Loucy (cell line): ENCODE measurements at regions not wholly inside any gene's neighbourhood (a gene's known extent, or its start where the extent isn't known, plus 50 kb on each side); places are given as distances from the start of the nearest gene placed in this dataset.

Experiments used
- H2AFZ ChIP-seq: fragments of 200-600 bp; sonication (generic); 2 replicates; pipeline ENCODE4 v1.6.0; 2016; ENCODE audit warnings: antibody characterized with exemption, mild to moderate bottlenecking, low read length, moderate library complexity
- H3F3A ChIP-seq: fragments of 200-600 bp; 2 replicates; pipeline ENCODE4 v1.6.0; 2016; ENCODE audit warnings: antibody characterized with exemption, low read depth, mild to moderate bottlenecking
- H3K27me3 ChIP-seq: fragments of 200-600 bp; sonication (generic); 2 replicates; pipeline ENCODE4 v1.6.1; 2014; ENCODE audit warnings: low read length, mild to moderate bottlenecking; ENCODE audit not compliant: insufficient read depth, poor library complexity, severe bottlenecking
- H3K36me3 ChIP-seq: fragments of 200-600 bp; sonication (generic); 2 replicates; pipeline ENCODE4 v1.6.1; 2016; ENCODE audit warnings: low read length; ENCODE audit not compliant: insufficient read depth
- H3K4me1 ChIP-seq: fragments of 200-600 bp; sonication (generic); 2 replicates; pipeline ENCODE4 v1.5.1; 2014; ENCODE audit warnings: low read length, mild to moderate bottlenecking; ENCODE audit not compliant: insufficient read depth, poor library complexity, severe bottlenecking
- H3K4me2 ChIP-seq: fragments of 200-600 bp; sonication (generic); 2 replicates; pipeline ENCODE4 v1.6.0; 2014; ENCODE audit warnings: antibody characterized with exemption, low read length, low read depth, mild to moderate bottlenecking; ENCODE audit not compliant: poor library complexity, severe bottlenecking
- H3K4me3 ChIP-seq: fragments of 200-600 bp; sonication (generic); 2 replicates; pipeline ENCODE4 v1.5.1; 2014; ENCODE audit warnings: low read length, mild to moderate bottlenecking, mixed read lengths; ENCODE audit not compliant: poor library complexity, severe bottlenecking
- H3K79me2 ChIP-seq: fragments of 200-600 bp; sonication (generic); 2 replicates; pipeline ENCODE4 v1.6.1; 2014; ENCODE audit warnings: low read length; ENCODE audit not compliant: insufficient read depth
- H3K9ac ChIP-seq: fragments of 200-600 bp; sonication (generic); 2 replicates; pipeline ENCODE4 v1.6.0; 2014; ENCODE audit warnings: mild to moderate bottlenecking, low read depth, low read length, moderate library complexity; ENCODE audit not compliant: poor library complexity, severe bottlenecking
- H3K9me2 ChIP-seq: fragments of 200-600 bp; sonication (generic); replicated peaks from 2 replicates; pipeline ENCODE4 v1.6.1; 2016; ENCODE audit warnings: low read depth, low read length, mixed read lengths
- H3K9me3 ChIP-seq: fragments of 200-600 bp; sonication (generic); 2 replicates; pipeline ENCODE4 v1.6.1; 2014; ENCODE audit warnings: mild to moderate bottlenecking, antibody characterized with exemption, low read length, low read depth; ENCODE audit not compliant: insufficient read depth
- H4K20me1 ChIP-seq: fragments of 200-600 bp; sonication (generic); 2 replicates; pipeline ENCODE4 v1.6.0; 2014; ENCODE audit warnings: antibody characterized with exemption, low read length, mild to moderate bottlenecking; ENCODE audit not compliant: insufficient read depth, poor library complexity, severe bottlenecking
- CTCF ChIP-seq: fragments of 200-600 bp; sonication (generic); conservative IDR thresholded peaks from 2 replicates; pipeline ENCODE4 v1.5.1; 2014; ENCODE audit warnings: mild to moderate bottlenecking, antibody characterized with exemption, low read length
- EZH2phosphoT487 ChIP-seq: fragments of 200-600 bp; IDR thresholded peaks from 2 replicates; pipeline ENCODE4 v1.6.1; 2018; ENCODE audit warnings: antibody characterized with exemption, mild to moderate bottlenecking, moderate library complexity, borderline replicate concordance

- no peaks in the 10 kb centered on the region for H3K79me2 ChIP-seq
- H3K9me3 ChIP-seq: no peaks in the 10 kb centered on the region
- H3K9ac ChIP-seq: no peak overlapping the region
- H3K4me3 ChIP-seq: no peak overlapping the region
- H3K36me3 ChIP-seq: no peaks in the 10 kb centered on the region
- H3F3A ChIP-seq: no peaks in the 10 kb centered on the region
- no peaks in the 10 kb centered on the region for H3K4me1 ChIP-seq
- no peaks in the 10 kb centered on the region for H3K27me3 ChIP-seq
- TF ChIP-seq EZH2phosphoT487: no peak
- TF ChIP-seq CTCF: no peak
- no peak overlapping the region for H3K4me2 ChIP-seq
- H3K9me2 ChIP-seq: no peaks in the 10 kb centered on the region
- H4K20me1 ChIP-seq: no peaks in the 10 kb centered on the region
- H2AFZ ChIP-seq: no peak overlapping the region
These were observed 352.7 kb upstream of the PLD5 start for GRCh38 chr1:242877229-242877628.

- Histone ChIP-seq H3K9me3 (no peaks in the 10 kb centered on the region), H3K4me3 (no peak overlapping the region), H3K9ac (no peak overlapping the region), H4K20me1 (no peaks in the 10 kb centered on the region), H3K4me2 (no peak overlapping the region), H3K27me3 (no peaks in the 10 kb centered on the region), H3F3A (no peaks in the 10 kb centered on the region), H3K79me2 (no peaks in the 10 kb centered on the region), H3K36me3 (no peaks in the 10 kb centered on the region), H3K9me2 (no peaks in the 10 kb centered on the region), H3K4me1 (no peaks in the 10 kb centered on the region), H2AFZ (no peak overlapping the region)
- TF ChIP-seq EZH2phosphoT487 (no peak), CTCF (no peak)
These were observed 351.5 kb upstream of the PLD5 start for GRCh38 chr1:242876030-242876429.

GRCh38 chr1:242873661-242874060 lies 349.2 kb upstream of the PLD5 start:
- Histone ChIP-seq H3K79me2 (no peaks in the 10 kb centered on the region), H4K20me1 (no peaks in the 10 kb centered on the region), H3K9ac (no peak overlapping the region), H3K27me3 (no peaks in the 10 kb centered on the region), H3K4me3 (no peak overlapping the region), H2AFZ (no peak overlapping the region), H3K4me1 (no peaks in the 10 kb centered on the region), H3K36me3 (no peaks in the 10 kb centered on the region), H3K9me2 (no peaks in the 10 kb centered on the region), H3K9me3 (no peaks in the 10 kb centered on the region), H3F3A (no peaks in the 10 kb centered on the region), H3K4me2 (no peak overlapping the region)
- no peak for TF ChIP-seq EZH2phosphoT487
- no peak for TF ChIP-seq CTCF
